SU-DHL-6 (cell line): ENCODE measurements at regions not wholly inside any gene's neighbourhood (a gene's known extent, or its start where the extent isn't known, plus 50 kb on each side); places are given as distances from the start of the nearest gene placed in this dataset.

Source experiments
- H2AFZ ChIP-seq: fragments of 200-600 bp; sonication (generic); 2 replicates; pipeline ENCODE4 v1.6.1; 2014; ENCODE audit warnings: low read depth, mild to moderate bottlenecking, moderate library complexity, mixed read lengths, antibody characterized with exemption, low read length; ENCODE audit not compliant: severe bottlenecking
- H3F3A ChIP-seq: fragments of 200-600 bp; shearing (Covaris generic); 2 replicates; pipeline ENCODE4 v1.6.0; 2016; ENCODE audit warnings: antibody characterized with exemption, mild to moderate bottlenecking; ENCODE audit not compliant: insufficient read depth
- H3K27ac ChIP-seq: fragments of 200-600 bp; sonication (generic); 2 replicates; pipeline ENCODE4 v1.5.1; 2016; ENCODE audit warnings: low read depth, mild to moderate bottlenecking, low read length, moderate library complexity, mixed read lengths
- H3K27me3 ChIP-seq: fragments of 200-600 bp; sonication (generic), shearing (Covaris generic); 2 replicates; pipeline ENCODE4 v1.6.0; 2014; ENCODE audit warnings: mild to moderate bottlenecking, low read length
- H3K36me3 ChIP-seq: fragments of 200-600 bp; sonication (generic); 2 replicates; pipeline ENCODE4 v1.6.1; 2014; ENCODE audit warnings: mild to moderate bottlenecking, low read length, mixed read lengths
- H3K4me2 ChIP-seq: fragments of 300-600, 200-600 bp; shearing (Covaris generic), sonication (generic); 2 replicates; pipeline ENCODE4 v1.6.0; 2014; ENCODE audit warnings: low read length, low read depth, mild to moderate bottlenecking; ENCODE audit not compliant: poor library complexity, severe bottlenecking
- H3K4me3 ChIP-seq: fragments of 200-600 bp; sonication (generic); 2 replicates; pipeline ENCODE4 v1.5.1; 2014; ENCODE audit warnings: antibody characterized with exemption, low read length, mild to moderate bottlenecking, mixed read lengths; ENCODE audit not compliant: insufficient read depth, poor library complexity, severe bottlenecking
- H3K79me2 ChIP-seq: fragments of 200-600 bp; sonication (generic); 2 replicates; pipeline ENCODE4 v1.6.1; 2014; ENCODE audit warnings: mild to moderate bottlenecking, low read length, moderate library complexity; ENCODE audit not compliant: insufficient read depth
- H3K9ac ChIP-seq: fragments of 200-600 bp; sonication (generic); 2 replicates; pipeline ENCODE4 v1.7.0; 2014; ENCODE audit warnings: mild to moderate bottlenecking, low read length
- H3K9me2 ChIP-seq: fragments of 200-600 bp; sonication (generic); replicated peaks from 2 replicates; pipeline ENCODE4 v1.6.1; 2014; ENCODE audit warnings: low read length; ENCODE audit not compliant: insufficient read depth
- H3K9me3 ChIP-seq: fragments of 200-600 bp; sonication (generic); 2 replicates; pipeline ENCODE4 v1.6.1; 2014; ENCODE audit warnings: low read length, mixed read lengths; ENCODE audit not compliant: insufficient read depth
- H4K20me1 ChIP-seq: fragments of 200-600 bp; sonication (generic); 2 replicates; pipeline ENCODE4 v1.6.1; 2014; ENCODE audit warnings: low read depth, mild to moderate bottlenecking, antibody characterized with exemption, low read length, moderate library complexity, mixed read lengths
- EZH2phosphoT487 ChIP-seq: fragments of 200-600 bp; sonication (generic), shearing (Covaris generic); conservative IDR thresholded peaks from 2 replicates; pipeline ENCODE4 v1.6.1; 2018; ENCODE audit warnings: mild to moderate bottlenecking, antibody characterized with exemption, low read length, moderate library complexity, mixed read lengths
- TF ChIP-seq, protein P1 (sequence below): fragments of 200-600 bp; sonication (generic); IDR thresholded peaks from one replicate; pipeline ENCODE4 v1.5.1; 2017; ENCODE audit warnings: antibody characterized with exemption, mild to moderate bottlenecking, low read length, moderate library complexity; ENCODE audit not compliant: insufficient read depth, poor library complexity, severe bottlenecking

- Histone ChIP-seq H3K4me3 (no peak overlapping the region), H3K9ac (no peak overlapping the region), H4K20me1 (no peaks in the 10 kb centered on the region), H3F3A (no peaks in the 10 kb centered on the region), H3K36me3 (no peaks in the 10 kb centered on the region), H2AFZ (no peak overlapping the region), H3K9me3 (no peaks in the 10 kb centered on the region), H3K27me3 (no peaks in the 10 kb centered on the region), H3K79me2 (no peaks in the 10 kb centered on the region), H3K4me2 (no peak overlapping the region), H3K9me2 (no peaks in the 10 kb centered on the region), H3K27ac (no peak overlapping the region)
- no peak for TF ChIP-seq EZH2phosphoT487
- TF ChIP-seq, protein P1, sequence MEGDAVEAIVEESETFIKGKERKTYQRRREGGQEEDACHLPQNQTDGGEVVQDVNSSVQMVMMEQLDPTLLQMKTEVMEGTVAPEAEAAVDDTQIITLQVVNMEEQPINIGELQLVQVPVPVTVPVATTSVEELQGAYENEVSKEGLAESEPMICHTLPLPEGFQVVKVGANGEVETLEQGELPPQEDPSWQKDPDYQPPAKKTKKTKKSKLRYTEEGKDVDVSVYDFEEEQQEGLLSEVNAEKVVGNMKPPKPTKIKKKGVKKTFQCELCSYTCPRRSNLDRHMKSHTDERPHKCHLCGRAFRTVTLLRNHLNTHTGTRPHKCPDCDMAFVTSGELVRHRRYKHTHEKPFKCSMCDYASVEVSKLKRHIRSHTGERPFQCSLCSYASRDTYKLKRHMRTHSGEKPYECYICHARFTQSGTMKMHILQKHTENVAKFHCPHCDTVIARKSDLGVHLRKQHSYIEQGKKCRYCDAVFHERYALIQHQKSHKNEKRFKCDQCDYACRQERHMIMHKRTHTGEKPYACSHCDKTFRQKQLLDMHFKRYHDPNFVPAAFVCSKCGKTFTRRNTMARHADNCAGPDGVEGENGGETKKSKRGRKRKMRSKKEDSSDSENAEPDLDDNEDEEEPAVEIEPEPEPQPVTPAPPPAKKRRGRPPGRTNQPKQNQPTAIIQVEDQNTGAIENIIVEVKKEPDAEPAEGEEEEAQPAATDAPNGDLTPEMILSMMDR = no peak
Measured at GRCh38 chr16:86196687-86197391, 297.9 kb downstream of the IRF8 start.

- H4K20me1 ChIP-seq = no peaks in the 10 kb centered on the region
- H3K4me3 ChIP-seq = no peak overlapping the region
- no peak overlapping the region for H2AFZ ChIP-seq
- no peak overlapping the region for H3K4me2 ChIP-seq
- H3F3A ChIP-seq = no peaks in the 10 kb centered on the region
- H3K27ac ChIP-seq = no peak overlapping the region
- H3K9me3 ChIP-seq = no peaks in the 10 kb centered on the region
- H3K79me2 ChIP-seq = no peaks in the 10 kb centered on the region
- TF ChIP-seq, protein P1 = no peak
- TF ChIP-seq EZH2phosphoT487 = no peak
- no peaks in the 10 kb centered on the region for H3K9me2 ChIP-seq
- no peaks in the 10 kb centered on the region for H3K36me3 ChIP-seq
- no peak overlapping the region for H3K9ac ChIP-seq
- H3K27me3 ChIP-seq = no peaks in the 10 kb centered on the region
Measured at GRCh38 chr16:86198206-86199118, 299.5 kb downstream of the IRF8 start.

GRCh38 chr16:86199182-86199581, 300.2 kb downstream of the IRF8 start:
- Histone ChIP-seq H3K79me2 (no peaks in the 10 kb centered on the region), H3K27me3 (no peaks in the 10 kb centered on the region), H3K9ac (no peak overlapping the region), H4K20me1 (no peaks in the 10 kb centered on the region), H3K27ac (no peak overlapping the region), H3K4me3 (no peak overlapping the region), H2AFZ (no peak overlapping the region), H3F3A (no peaks in the 10 kb centered on the region), H3K36me3 (no peaks in the 10 kb centered on the region), H3K9me3 (no peaks in the 10 kb centered on the region), H3K9me2 (no peaks in the 10 kb centered on the region), H3K4me2 (no peak overlapping the region)
- TF ChIP-seq, protein P1 = no peak
- TF ChIP-seq EZH2phosphoT487 = no peak
